ENCODE measurements at regions not wholly inside any gene's neighbourhood (a gene's known extent, or its start where the extent isn't known, plus 50 kb on each side); places are given as distances from the start of the nearest gene placed in this dataset.

DNA sequence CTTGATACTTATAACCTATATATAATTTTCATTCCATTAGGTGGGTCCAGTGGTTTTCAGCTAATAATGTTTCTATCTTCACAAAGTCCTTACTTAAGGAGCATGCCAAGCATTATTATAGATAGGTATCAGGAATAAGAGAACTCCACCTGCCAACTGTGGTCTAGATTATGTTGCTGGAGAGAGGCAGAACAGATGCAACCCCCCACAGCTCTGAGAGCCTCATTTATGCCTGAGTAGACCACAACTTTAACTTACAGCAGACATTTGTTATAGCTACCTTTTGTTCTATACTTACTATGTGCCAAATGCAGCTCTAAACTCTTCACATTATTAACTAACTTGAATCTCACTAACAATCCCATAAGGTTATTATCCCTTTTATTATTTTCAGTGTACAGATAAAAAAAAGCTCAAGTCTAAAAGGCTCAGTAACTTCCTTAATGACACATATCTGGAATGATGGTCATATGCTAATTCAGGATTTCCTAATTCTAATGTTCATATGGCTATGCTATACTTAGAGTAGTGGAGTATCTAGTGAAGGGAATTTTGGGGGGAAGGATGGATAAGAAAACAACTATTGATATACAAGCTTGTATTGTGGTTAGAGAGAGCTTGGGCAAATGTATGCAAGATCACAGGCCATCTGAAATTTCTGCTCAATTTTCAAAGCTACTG, 119.1 kb upstream of the RND3 start:
- no peak for DNase-seq

DNA sequence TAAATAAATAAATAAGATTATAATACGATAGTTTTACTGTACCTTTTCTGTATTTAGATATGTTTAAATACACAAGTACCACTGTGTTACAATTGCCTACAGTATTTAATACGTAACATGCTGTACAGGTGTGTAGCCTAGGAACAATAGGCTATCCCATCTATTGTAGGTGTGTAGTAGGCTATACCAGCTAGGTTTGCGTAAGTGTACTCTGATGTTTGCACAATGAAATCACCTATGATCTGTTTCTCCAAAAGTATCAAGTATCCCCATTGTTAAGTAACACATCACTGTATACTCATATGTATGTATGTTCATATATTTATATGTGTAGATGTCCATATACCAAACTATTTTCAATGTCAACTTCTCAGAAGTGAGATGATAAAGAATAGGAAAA, 118.2 kb upstream of the RND3 start:
- no peak for DNase-seq

GRCh38 chr2:150601280-150602038, 114.0 kb upstream of the RND3 start:
- no peak for DNase-seq

DNA sequence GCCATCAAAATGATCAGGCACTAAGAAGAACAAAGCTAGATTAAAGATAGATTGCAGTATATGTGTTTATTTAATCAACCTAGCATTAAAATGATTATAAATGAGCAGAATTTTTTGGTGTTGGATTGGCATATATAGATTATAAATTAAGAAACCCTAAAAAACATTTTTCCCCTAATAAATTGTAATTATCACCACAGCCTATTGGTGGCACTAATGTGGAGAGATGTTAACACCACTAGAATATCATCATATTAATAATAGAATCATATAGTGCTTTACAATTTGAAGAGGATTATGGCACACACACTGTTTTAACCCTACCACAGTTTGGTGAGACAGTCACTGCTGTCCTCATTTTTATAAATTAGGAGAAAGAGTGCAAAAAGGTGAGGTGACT, 112.4 kb upstream of the RND3 start:
- no peak for DNase-seq

GRCh38 chr2:150598383-150598782, 110.9 kb upstream of the RND3 start:
- no peak for DNase-seq

- DNase-seq, result no peak
Measured at GRCh38 chr2:150595803-150596470, 108.5 kb upstream of the RND3 start.

DNA sequence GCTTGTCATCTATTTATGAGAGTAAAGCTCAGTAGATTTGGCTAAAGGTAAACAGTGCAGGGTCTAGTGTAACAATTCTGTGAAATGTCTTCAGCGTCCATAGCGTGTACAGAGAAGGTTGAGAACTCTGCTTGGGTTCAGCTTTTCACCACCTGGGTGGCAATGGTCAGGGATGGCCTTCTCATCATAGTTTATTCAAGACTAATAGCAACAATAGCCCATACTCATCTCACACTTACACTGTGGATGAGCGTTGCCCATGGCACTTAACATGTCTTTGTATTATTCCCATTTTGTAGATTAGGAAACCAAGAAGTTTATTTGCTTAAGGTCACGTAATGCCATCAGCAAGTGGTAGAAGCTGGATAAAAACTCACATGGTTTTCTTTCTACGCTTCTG, 106.8 kb upstream of the RND3 start:
- DNase-seq, result no peak

DNA sequence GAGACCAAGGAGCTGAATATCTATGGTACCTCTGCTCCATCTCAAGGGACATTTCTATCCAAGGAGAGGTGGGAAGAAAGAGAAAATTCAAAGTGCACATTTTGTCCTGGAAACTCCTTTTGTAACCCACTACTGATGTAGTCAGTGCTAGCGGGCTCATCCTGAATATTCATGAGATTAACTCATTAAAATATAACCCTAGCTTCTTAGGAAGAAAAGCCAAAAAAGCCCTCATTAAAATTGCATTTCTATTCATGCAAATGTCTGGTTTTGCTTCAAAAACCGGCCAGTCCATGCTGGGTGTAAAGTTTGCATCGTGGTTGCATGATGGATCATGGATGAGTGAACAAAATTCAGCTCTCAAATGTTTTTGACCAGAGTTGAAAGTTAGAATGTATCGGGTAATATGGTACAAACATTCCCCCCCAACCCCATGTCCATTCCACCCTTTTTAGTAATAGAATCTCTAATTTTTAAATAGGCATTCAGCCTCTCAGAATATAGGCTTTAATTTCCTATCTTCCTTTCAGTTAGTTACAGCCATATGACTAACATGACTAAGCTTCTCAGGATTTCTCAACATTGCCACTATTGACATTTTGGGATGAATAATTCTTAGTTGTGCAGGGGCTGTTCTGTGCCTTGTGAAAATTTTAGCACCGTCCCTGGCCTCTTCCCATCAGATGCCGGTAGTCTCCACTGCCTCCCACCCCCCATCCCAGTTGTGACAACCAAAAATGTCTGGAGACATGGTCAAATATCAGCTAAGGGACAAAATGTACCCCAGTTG, 104.2 kb upstream of the RND3 start:
- DNase-seq, result no peak

GRCh38 chr2:150589681-150590080, 102.2 kb upstream of the RND3 start:
- DNase-seq, result no peak

- DNase-seq, result no peak
Measured at GRCh38 chr2:150588506-150588870, 101.0 kb upstream of the RND3 start.

GRCh38 chr2:150587547-150588505, 100.4 kb upstream of the RND3 start:
- no peak for DNase-seq

DNA sequence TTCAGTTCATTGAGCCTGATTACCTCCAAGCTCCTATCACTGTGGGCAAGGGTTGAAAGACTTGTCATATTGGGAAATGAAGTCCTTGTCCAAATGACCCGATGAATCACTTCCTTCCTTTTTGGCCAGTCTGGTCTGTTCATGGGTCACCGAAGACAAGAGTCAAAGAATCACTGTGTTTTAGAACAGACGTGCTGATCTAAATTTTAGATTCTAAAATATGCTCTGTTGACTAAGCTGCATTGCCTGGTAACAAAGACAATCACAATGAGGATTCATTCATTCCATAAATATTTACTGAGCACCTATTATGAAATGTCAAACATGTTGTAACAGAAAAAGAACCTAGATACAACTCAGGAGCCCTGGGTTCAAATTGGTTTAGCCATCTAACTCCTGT, 99.4 kb upstream of the RND3 start:
- DNase-seq, result no peak

DNA sequence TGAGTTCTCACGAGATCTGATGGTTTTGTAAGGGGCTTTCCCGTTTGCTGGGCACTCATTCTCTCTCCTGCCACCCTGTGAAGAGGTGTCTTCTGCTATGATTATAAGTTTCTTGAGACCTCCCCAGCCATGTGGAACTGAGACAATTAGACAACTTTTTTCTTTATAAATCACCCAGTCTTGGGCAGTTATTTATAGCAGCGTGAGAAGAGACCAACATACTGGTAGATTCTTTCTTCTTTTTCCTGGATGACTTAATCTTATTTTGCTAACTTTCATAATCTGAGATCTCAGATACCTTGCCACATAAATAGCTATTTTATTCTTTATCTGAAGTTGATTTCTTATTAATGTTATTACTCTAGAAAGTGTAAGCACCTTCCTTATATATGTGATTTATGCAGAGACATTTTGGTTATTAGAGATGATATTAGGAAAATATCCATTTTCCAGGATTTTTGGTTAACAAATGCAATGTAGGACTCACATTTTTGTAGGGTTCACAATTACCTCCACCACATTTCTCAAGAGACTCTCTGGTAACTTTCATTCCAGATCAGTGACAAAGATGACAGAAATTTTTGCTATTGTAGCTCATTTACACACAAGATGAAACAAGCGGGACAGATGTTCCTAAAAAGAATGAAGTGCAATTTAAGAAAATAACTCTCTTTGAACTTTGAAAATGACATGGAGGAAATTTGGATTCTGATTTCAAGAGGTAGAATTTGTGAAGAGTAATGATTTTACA, 97.9 kb upstream of the RND3 start:
- no peak for DNase-seq

- no peak for DNase-seq
Measured at GRCh38 chr2:150584081-150584480, 96.6 kb upstream of the RND3 start.

- no peak for DNase-seq
Measured at GRCh38 chr2:150581717-150582472, 94.4 kb upstream of the RND3 start.

DNA sequence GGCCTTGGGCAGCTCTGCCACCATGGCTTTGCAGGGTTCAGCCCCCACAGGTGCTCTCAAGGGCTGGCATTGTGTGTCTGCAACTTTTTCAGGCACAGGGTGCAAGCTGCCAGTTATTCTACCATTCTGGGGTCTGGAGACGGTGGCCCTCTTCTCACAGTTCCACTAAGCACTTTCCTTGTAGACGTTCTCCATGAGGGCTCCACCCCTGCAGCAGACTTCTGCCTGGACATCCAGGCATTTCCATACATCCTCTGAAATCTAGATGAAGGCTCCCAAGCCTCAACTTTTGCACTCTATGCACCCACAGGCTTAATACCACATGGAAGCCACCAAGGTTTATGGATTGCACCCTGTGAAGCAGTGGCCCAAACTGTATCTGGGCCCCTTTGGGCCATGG, 91.0 kb upstream of the RND3 start:
- no peak for DNase-seq

DNA sequence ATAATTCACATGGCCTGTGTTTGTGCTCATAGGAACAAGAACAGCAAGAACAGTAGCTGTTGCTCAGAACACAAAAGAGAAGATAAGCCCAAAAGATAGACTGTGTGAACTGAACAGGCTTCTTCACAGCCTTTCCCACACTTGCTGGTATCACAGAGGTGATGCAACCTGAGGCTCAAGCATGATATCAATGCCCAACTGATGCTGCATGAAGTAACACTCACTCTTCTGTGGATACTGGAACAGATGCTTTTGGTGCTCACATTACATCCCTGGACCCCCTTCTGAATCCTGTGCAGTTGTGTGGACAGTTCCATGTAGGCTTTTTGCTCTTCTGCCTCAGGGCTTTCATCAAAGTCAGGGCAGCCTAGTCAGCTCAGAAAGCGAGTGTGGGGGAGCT, 88.4 kb upstream of the RND3 start:
- no peak for DNase-seq

GRCh38 chr2:150572961-150573395, 85.5 kb upstream of the RND3 start:
- DNase-seq, result no peak

GRCh38 chr2:150572194-150572766, 84.8 kb upstream of the RND3 start:
- no peak for DNase-seq

DNA sequence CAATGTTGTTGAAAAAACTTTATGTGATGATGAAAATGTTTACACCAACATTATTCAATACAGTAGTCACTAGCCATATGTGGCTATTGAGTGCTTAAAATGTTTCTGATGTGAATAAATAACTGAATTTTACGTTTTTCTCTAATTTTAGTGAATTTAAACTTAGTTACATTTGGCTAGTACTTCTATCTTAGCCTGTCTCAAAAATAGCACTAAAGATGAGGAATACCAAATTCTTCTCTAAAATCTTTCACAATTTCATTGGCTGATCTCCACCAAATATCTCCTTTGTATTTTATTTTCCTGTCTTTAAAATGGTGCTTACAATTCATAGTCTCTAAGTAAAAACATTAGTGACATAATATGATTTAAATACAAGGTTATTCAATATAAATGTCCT, 83.7 kb upstream of the RND3 start:
- DNase-seq, result no peak

All from RPMI8226 (cell line).